ENCODE measurements at regions not wholly inside any gene's neighbourhood (a gene's known extent, or its start where the extent isn't known, plus 50 kb on each side); places are given as distances from the start of the nearest gene placed in this dataset.

GRCh38 chr12:24499151-24500146 is 449.5 kb downstream of the BCAT1 start:
- DNase-seq (ENCODE audit: low read depth): peak; percentile 28
- ChIA-PET POLR2A (no interaction called here), CTCF (no interaction called here)
- TF ChIP-seq CTCF (IDR thresholded peaks at IDR 0.05; ENCODE audit: insufficient read depth, low read depth, low read length): no peak
- no peaks in the 10 kb centered on the region for H3K27me3 ChIP-seq (ENCODE audit: control insufficient read depth, insufficient read depth, low read length)
- H3K36me3 ChIP-seq (ENCODE audit: control insufficient read depth, insufficient read depth, low read length): no peaks in the 10 kb centered on the region
- H3K4me3 ChIP-seq (ENCODE audit: low read depth, low read length): no peak overlapping the region

- CTCF ChIA-PET: no interaction called here
- Histone ChIP-seq H3K36me3 (ENCODE audit: control insufficient read depth, insufficient read depth, low read length) (no peaks in the 10 kb centered on the region), H3K27me3 (ENCODE audit: control insufficient read depth, insufficient read depth, low read length) (no peaks in the 10 kb centered on the region), H3K4me3 (ENCODE audit: low read depth, low read length) (no peak overlapping the region)
- peak; percentile 22 for DNase-seq (ENCODE audit: low read depth)
- TF ChIP-seq CTCF (IDR thresholded peaks at IDR 0.05; ENCODE audit: insufficient read depth, low read depth, low read length): no peak
- POLR2A ChIA-PET: interaction anchor here (0.7 kb wide), 1 partner anchor 9 kb away, joined by 3 read pairs; no protein-coding TSS in a partner anchor
Observed at GRCh38 chr12:24496755-24497154, 452.1 kb downstream of the BCAT1 start.

GRCh38 chr12:24494401-24494800 is 454.5 kb downstream of the BCAT1 start:
- DNase-seq (ENCODE audit: low read depth): no peak
- ChIA-PET CTCF (interaction anchor here (1.4 kb wide), 1 partner anchor 25 kb away, joined by 4 read pairs; no protein-coding TSS in a partner anchor), POLR2A (no interaction called here)
- Histone ChIP-seq H3K27me3 (ENCODE audit: control insufficient read depth, insufficient read depth, low read length) (no peaks in the 10 kb centered on the region), H3K36me3 (ENCODE audit: control insufficient read depth, insufficient read depth, low read length) (no peaks in the 10 kb centered on the region), H3K4me3 (ENCODE audit: low read depth, low read length) (no peak overlapping the region)
- TF ChIP-seq CTCF (IDR thresholded peaks at IDR 0.05; ENCODE audit: insufficient read depth, low read depth, low read length): no peak

- Histone ChIP-seq H3K36me3 (ENCODE audit: control insufficient read depth, insufficient read depth, low read length) (no peaks in the 10 kb centered on the region), H3K27me3 (ENCODE audit: control insufficient read depth, insufficient read depth, low read length) (no peaks in the 10 kb centered on the region), H3K4me3 (ENCODE audit: low read depth, low read length) (no peak overlapping the region)
- no peak for DNase-seq (ENCODE audit: low read depth)
- CTCF ChIA-PET: no interaction called here
- POLR2A ChIA-PET: no interaction called here
- TF ChIP-seq CTCF (IDR thresholded peaks at IDR 0.05; ENCODE audit: insufficient read depth, low read depth, low read length): no peak
Observed at GRCh38 chr12:24491968-24492367, 456.9 kb downstream of the BCAT1 start.

GRCh38 chr12:24489939-24490338 is 459.0 kb downstream of the BCAT1 start:
- no peak for DNase-seq (ENCODE audit: low read depth)
- CTCF ChIA-PET: no interaction called here

More at GRCh38 chr12:24489939-24490338, 459.0 kb downstream of the BCAT1 start:
- TF ChIP-seq CTCF (IDR thresholded peaks at IDR 0.05; ENCODE audit: insufficient read depth, low read depth, low read length): no peak
- H3K36me3 ChIP-seq (ENCODE audit: control insufficient read depth, insufficient read depth, low read length): no peaks in the 10 kb centered on the region
- POLR2A ChIA-PET: no interaction called here
- no peak overlapping the region for H3K4me3 ChIP-seq (ENCODE audit: low read depth, low read length)
- H3K27me3 ChIP-seq (ENCODE audit: control insufficient read depth, insufficient read depth, low read length): no peaks in the 10 kb centered on the region
